NT2/D1 (cell line): ENCODE measurements at regions not wholly inside any gene's neighbourhood (a gene's known extent, or its start where the extent isn't known, plus 50 kb on each side); places are given as distances from the start of the nearest gene placed in this dataset.

Experiments used
- SUZ12 ChIP-seq: IDR thresholded peaks from 2 replicates; pipeline ENCODE4 v1.6.1; 2011; ENCODE audit not compliant: insufficient read length, insufficient read depth; ENCODE audit errors: extremely low read depth
- YY1 ChIP-seq: IDR thresholded peaks from 2 replicates; pipeline ENCODE4 v1.6.1; 2011; ENCODE audit not compliant: insufficient read length, insufficient read depth
- ZNF274 ChIP-seq: IDR thresholded peaks from 2 replicates; pipeline ENCODE4 v1.6.1; 2011; ENCODE audit warnings: mild to moderate bottlenecking, low read depth, low read length

GRCh38 chr16:80362816-80363215 lies 178.0 kb upstream of the DYNLRB2 start:
- TF ChIP-seq YY1 (no peak), SUZ12 (no peak), ZNF274 (no peak)
